Brain microvascular endothelial cell (primary cell): ENCODE measurements at regions not wholly inside any gene's neighbourhood (a gene's known extent, or its start where the extent isn't known, plus 50 kb on each side); places are given as distances from the start of the nearest gene placed in this dataset.

Experiments used
- DNase-seq: peaks from one replicate; pipeline ENCODE4 v3.0.0-alpha.2; 2020
- H3K27ac ChIP-seq: fragments of 250-450 bp; sonication (Bioruptor Pico); 2 replicates; pipeline ENCODE4 v1.5.1; 2020; ENCODE audit warnings: mild to moderate bottlenecking, moderate library complexity
- H3K27me3 ChIP-seq: fragments of 250-450 bp; sonication (Bioruptor Pico); replicated peaks from 2 replicates; pipeline ENCODE4 v1.5.1; 2020; ENCODE audit warnings: mild to moderate bottlenecking
- H3K36me3 ChIP-seq: fragments of 250-450 bp; sonication (Bioruptor Pico); replicated peaks from 2 replicates; pipeline ENCODE4 v1.5.1; 2020; ENCODE audit warnings: mild to moderate bottlenecking
- H3K4me3 ChIP-seq: 2 replicates; pipeline ENCODE4 v1.5.1; 2011; ENCODE audit warnings: low read depth, mild to moderate bottlenecking, control low read depth, low read length, moderate library complexity
- in situ Hi-C: cut with HindIII; loops from 2 replicates; pipeline ENCODE4 v1.10.0; 2017; ENCODE audit warnings: low sequenced_read_pairs, low pct_ligation_motif_present
- TF ChIP-seq, protein P1 (sequence below): IDR thresholded peaks from 2 replicates; pipeline ENCODE4 v1.5.1; 2011; ENCODE audit warnings: low read depth, mild to moderate bottlenecking, moderate library complexity, low read length, control low read depth, inconsistent platforms; ENCODE audit errors: missing control alignments

DNA sequence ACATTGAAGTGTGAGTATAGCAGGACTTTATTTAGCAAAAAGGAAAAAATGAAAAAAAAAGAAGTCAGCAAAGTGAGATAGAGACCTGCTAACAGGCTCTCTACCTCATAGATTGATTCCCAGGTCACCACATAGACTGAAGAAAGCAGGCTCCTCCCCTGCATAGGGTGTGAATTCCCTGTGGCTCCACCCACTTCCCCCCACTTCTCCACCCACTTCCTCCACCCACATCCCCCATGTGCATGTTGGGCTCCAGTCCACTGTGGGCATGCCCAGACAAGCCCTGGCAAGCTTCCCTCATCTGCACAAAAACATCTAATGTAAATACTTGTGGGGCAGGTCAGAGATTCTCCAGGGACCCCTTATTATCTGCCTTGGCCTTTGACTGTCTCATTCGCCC is 97.8 kb downstream of the TMEM47 start:
- Histone ChIP-seq H3K4me3 (no peak overlapping the region), H3K36me3 (no peaks in the 10 kb centered on the region), H3K27me3 (no peaks in the 10 kb centered on the region), H3K27ac (no peak overlapping the region)
- TF ChIP-seq, protein P1, sequence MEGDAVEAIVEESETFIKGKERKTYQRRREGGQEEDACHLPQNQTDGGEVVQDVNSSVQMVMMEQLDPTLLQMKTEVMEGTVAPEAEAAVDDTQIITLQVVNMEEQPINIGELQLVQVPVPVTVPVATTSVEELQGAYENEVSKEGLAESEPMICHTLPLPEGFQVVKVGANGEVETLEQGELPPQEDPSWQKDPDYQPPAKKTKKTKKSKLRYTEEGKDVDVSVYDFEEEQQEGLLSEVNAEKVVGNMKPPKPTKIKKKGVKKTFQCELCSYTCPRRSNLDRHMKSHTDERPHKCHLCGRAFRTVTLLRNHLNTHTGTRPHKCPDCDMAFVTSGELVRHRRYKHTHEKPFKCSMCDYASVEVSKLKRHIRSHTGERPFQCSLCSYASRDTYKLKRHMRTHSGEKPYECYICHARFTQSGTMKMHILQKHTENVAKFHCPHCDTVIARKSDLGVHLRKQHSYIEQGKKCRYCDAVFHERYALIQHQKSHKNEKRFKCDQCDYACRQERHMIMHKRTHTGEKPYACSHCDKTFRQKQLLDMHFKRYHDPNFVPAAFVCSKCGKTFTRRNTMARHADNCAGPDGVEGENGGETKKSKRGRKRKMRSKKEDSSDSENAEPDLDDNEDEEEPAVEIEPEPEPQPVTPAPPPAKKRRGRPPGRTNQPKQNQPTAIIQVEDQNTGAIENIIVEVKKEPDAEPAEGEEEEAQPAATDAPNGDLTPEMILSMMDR = no peak
- peak; percentile 2 for DNase-seq
- in situ Hi-C loops = no loop called here

GRCh38 chrX:34557733-34558132 is 99.4 kb downstream of the TMEM47 start:
- H3K27ac ChIP-seq = no peak overlapping the region
- H3K36me3 ChIP-seq = no peaks in the 10 kb centered on the region
- H3K4me3 ChIP-seq = no peak overlapping the region
- H3K27me3 ChIP-seq = no peaks in the 10 kb centered on the region
- in situ Hi-C loops = no loop called here
- TF ChIP-seq, protein P1 = no peak
- DNase-seq = no peak

DNA sequence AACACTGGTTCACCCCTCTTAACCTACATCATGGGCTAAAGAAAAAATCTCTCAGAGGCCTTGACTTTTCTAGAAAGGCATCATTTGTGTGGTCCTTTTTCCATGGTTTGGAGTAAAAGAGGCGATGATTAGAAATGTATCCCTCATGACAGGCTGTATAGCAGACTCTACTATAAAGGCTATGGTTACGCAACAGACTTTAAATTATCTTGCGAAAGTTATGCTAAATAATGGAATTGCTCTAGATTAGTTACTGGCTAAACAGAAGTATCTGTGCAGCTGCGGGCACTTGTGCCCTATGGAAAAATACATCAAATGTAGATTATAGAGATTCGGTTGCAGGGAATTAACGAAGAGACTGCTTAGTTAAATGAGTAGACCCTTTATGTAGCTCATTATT is 101.6 kb downstream of the TMEM47 start:
- no peak for DNase-seq
- in situ Hi-C loops = no loop called here
- H3K36me3 ChIP-seq = no peaks in the 10 kb centered on the region
- no peak overlapping the region for H3K27ac ChIP-seq
- TF ChIP-seq, protein P1 = no peak
- H3K4me3 ChIP-seq = no peak overlapping the region
- H3K27me3 ChIP-seq = no peaks in the 10 kb centered on the region

DNA sequence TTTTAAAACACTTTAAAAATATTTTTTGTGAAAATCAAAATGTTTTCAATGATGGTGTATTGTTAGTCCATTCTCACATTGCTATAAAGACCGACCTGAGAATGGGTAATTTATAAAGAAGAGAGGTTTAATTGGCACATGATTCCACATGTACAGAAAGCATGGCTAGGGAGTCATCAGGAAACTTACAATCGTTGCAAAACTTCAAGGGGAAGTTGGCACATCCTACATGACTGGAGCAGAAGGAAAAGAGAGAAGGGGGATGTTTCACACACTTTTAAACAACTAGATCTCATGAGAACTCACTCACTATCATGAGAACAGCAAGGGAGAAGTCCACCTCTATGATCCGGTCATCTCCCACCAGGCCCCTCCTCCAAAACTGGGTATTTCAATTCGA is 110.7 kb downstream of the TMEM47 start:
- TF ChIP-seq, protein P1 = no peak
- in situ Hi-C loops = no loop called here
- Histone ChIP-seq H3K4me3 (no peak overlapping the region), H3K36me3 (no peaks in the 10 kb centered on the region), H3K27ac (no peak overlapping the region), H3K27me3 (no peaks in the 10 kb centered on the region)
- no peak for DNase-seq

DNA sequence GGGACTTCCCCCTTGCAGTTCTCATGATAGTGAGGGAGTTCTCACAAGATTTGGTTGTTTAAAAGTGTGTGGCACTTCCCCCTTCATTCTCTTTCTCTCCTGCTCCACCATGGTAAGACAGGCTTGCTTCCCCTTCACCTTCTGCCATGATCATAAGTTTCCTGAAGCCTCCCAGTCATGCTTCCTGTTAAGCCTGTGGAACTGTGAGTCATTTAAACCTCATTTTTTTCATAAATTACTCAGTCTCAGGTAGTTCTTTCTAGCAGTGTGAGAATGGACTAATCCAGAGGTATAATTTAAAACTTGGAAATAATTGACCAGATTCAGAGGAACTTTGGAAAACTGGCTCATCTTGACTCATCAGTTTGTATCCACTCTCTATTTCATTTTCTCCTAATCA is 129.0 kb downstream of the TMEM47 start:
- TF ChIP-seq, protein P1 = no peak
- in situ Hi-C loops = no loop called here

GRCh38 chrX:34521563-34521962 is 135.5 kb downstream of the TMEM47 start:
- DNase-seq = no peak
- Histone ChIP-seq H3K4me3 (no peak overlapping the region), H3K27me3 (no peaks in the 10 kb centered on the region), H3K36me3 (no peaks in the 10 kb centered on the region), H3K27ac (no peak overlapping the region)
- in situ Hi-C loops = no loop called here
- TF ChIP-seq, protein P1 = no peak

More for the DNA sequence above, 129.0 kb downstream of the TMEM47 start:
- Histone ChIP-seq H3K27me3 (no peaks in the 10 kb centered on the region), H3K4me3 (no peak overlapping the region), H3K27ac (no peak overlapping the region), H3K36me3 (no peaks in the 10 kb centered on the region)
- no peak for DNase-seq
